H1 (cell line): ENCODE measurements at regions not wholly inside any gene's neighbourhood (a gene's known extent, or its start where the extent isn't known, plus 50 kb on each side); places are given as distances from the start of the nearest gene placed in this dataset.

Experiments used
- CTCF ChIA-PET: fragments of 300-600 bp; sonication (Branson Sonifier 250); formaldehyde crosslinking; loops from one replicate; lab custom pipeline; 2021; ENCODE audit not compliant: partially characterized antibody; lab: Charles Lee
- POLR2A ChIA-PET: fragments of 300-600 bp; sonication (Branson Sonifier 250); formaldehyde crosslinking; loops from one replicate; lab custom pipeline; 2021; ENCODE audit warnings: inconsistent platforms; ENCODE audit not compliant: partially characterized antibody; lab: Charles Lee
- DNase-seq, 2 experiments: peaks; one replicate each; pipeline versions ENCODE4 v3.0.0 to v3.0.0-alpha.2; 2010 to 2022; ENCODE audit warnings: low spot score in 2 of 2, low read depth in 1 of 2, mixed read lengths in 1 of 2
- FAIRE-seq: peaks from 2 replicates; lab custom pipeline; 2011; peaks lifted over from hg19 to GRCh38; lab: Jason Lieb, UNC
- H2AFZ ChIP-seq: 2 replicates; pipeline ENCODE4 v1.8.1; 2012; ENCODE audit warnings: low read length, inconsistent platforms
- H2AK5ac ChIP-seq: 2 replicates; pipeline ENCODE4 v1.6.1; 2013; ENCODE audit warnings: low read depth, low read length
- H2BK120ac ChIP-seq: replicated peaks from 2 replicates; pipeline ENCODE3; 2013; ENCODE audit warnings: low read depth, low read length, inconsistent platforms
- H2BK12ac ChIP-seq: 2 replicates; pipeline ENCODE4 v1.6.1; 2013; ENCODE audit warnings: low read depth, low read length
- H2BK15ac ChIP-seq: 2 replicates; pipeline ENCODE4 v1.6.1; 2013; ENCODE audit warnings: low read length
- H2BK20ac ChIP-seq: 2 replicates; pipeline ENCODE4 v1.6.1; 2013; ENCODE audit warnings: low read length
- H2BK5ac ChIP-seq: 2 replicates; pipeline ENCODE4 v1.6.1; 2013; ENCODE audit warnings: low read depth, low read length
- H3K14ac ChIP-seq: 2 replicates; pipeline ENCODE4 v1.6.1; 2013; ENCODE audit warnings: inconsistent platforms; ENCODE audit not compliant: insufficient read length
- H3K18ac ChIP-seq: 2 replicates; pipeline ENCODE4 v1.6.1; 2013; ENCODE audit warnings: low read length; ENCODE audit errors: extremely low read depth
- H3K23ac ChIP-seq: 2 replicates; pipeline ENCODE4 v1.6.1; 2013; ENCODE audit warnings: inconsistent platforms; ENCODE audit not compliant: insufficient read length
- H3K23me2 ChIP-seq: 2 replicates; pipeline ENCODE4 v1.6.1; 2013; ENCODE audit warnings: low read depth, low read length
- H3K27ac ChIP-seq: 2 replicates; pipeline ENCODE4 v1.6.1; 2011; ENCODE audit warnings: low read depth, low read length, inconsistent platforms
- H3K27me3 ChIP-seq, 4 experiments: replicated peaks in 1 of 4; 1 replicate in 1 of 4; 2 replicates in 3 of 4; pipeline versions ENCODE4 v1.6.1 to v1.8.1; 2011 to 2013; ENCODE audit warnings: low read length in 3 of 4, mild to moderate bottlenecking in 3 of 4, inconsistent platforms in 2 of 4, mixed read lengths in 2 of 4, moderate library complexity in 1 of 4; ENCODE audit not compliant: control insufficient read depth in 3 of 4, insufficient read depth in 3 of 4; ENCODE audit errors: extremely low read depth in 1 of 4
- H3K36me3 ChIP-seq, 4 experiments: 2 replicates each; pipeline versions ENCODE4 v1.6.1 to v1.8.1; 2011 to 2013; ENCODE audit warnings: mild to moderate bottlenecking in 4 of 4, low read length in 3 of 4, moderate library complexity in 2 of 4, control low read depth in 1 of 4, inconsistent platforms in 1 of 4; ENCODE audit not compliant: insufficient read depth in 4 of 4, control insufficient read depth in 2 of 4
- H3K4ac ChIP-seq: replicated peaks from 2 replicates; pipeline ENCODE3; 2013; ENCODE audit warnings: low read length, low read depth, mixed read lengths, inconsistent platforms; ENCODE audit not compliant: insufficient read length
- H3K4me1 ChIP-seq, 4 experiments: replicated peaks in 1 of 4; 1 replicate in 1 of 4; 2 replicates in 3 of 4; pipeline versions ENCODE4 v1.6.1 to v1.8.1; 2011 to 2013; ENCODE audit warnings: low read length in 3 of 4, inconsistent platforms in 2 of 4, mixed read lengths in 1 of 4; ENCODE audit not compliant: insufficient read depth in 4 of 4, control insufficient read depth in 3 of 4
- H3K4me2 ChIP-seq, 2 experiments: 2 replicates each; pipeline versions ENCODE4 v1.6.1 to v1.8.1; 2011 to 2013; ENCODE audit warnings: low read depth in 2 of 2, low read length in 2 of 2, control low read depth in 1 of 2, inconsistent platforms in 1 of 2, mild to moderate bottlenecking in 1 of 2; ENCODE audit not compliant: insufficient read depth in 1 of 2
- H3K4me3 ChIP-seq, 4 experiments: fragments of 200-600, 300-600 bp in 1 of 4; sonication (generic), shearing (Covaris generic), sonication (Bioruptor Twin) in 1 of 4; 2 replicates each; pipeline versions ENCODE4 v1.5.1 to v1.8.1; 2011 to 2016; ENCODE audit warnings: low read length in 4 of 4, low read depth in 3 of 4, control low read depth in 2 of 4, inconsistent platforms in 2 of 4, mild to moderate bottlenecking in 2 of 4, mixed read lengths in 1 of 4, moderate library complexity in 1 of 4; ENCODE audit not compliant: insufficient read depth in 2 of 4; ENCODE audit errors: extremely low read depth in 1 of 4
- H3K56ac ChIP-seq: replicated peaks from 2 replicates; pipeline ENCODE3; 2013; ENCODE audit warnings: low read depth, mild to moderate bottlenecking, mixed read lengths, low read length, inconsistent platforms; ENCODE audit not compliant: insufficient read length
- H3K79me1 ChIP-seq: 2 replicates; pipeline ENCODE4 v1.6.1; 2013; ENCODE audit warnings: low read depth, low read length, control low read depth
- H3K79me2 ChIP-seq, 2 experiments: 2 replicates each; pipeline versions ENCODE4 v1.6.1 to v1.8.1; 2012 to 2013; ENCODE audit warnings: low read length in 2 of 2, mild to moderate bottlenecking in 2 of 2, inconsistent platforms in 1 of 2; ENCODE audit not compliant: insufficient read depth in 2 of 2, control insufficient read depth in 1 of 2
- H3K9ac ChIP-seq, 4 experiments: replicated peaks in 1 of 4; 1 replicate in 1 of 4; 2 replicates in 3 of 4; pipeline versions ENCODE4 v1.6.1 to v1.8.1; 2011 to 2013; ENCODE audit warnings: low read depth in 3 of 4, low read length in 3 of 4, control low read depth in 2 of 4, mild to moderate bottlenecking in 2 of 4, moderate library complexity in 2 of 4, inconsistent platforms in 1 of 4; ENCODE audit errors: extremely low read depth in 1 of 4
- H3K9me3 ChIP-seq, 2 experiments: 2 replicates each; pipeline versions ENCODE4 v1.6.1 to v1.8.1; 2012 to 2013; ENCODE audit warnings: mild to moderate bottlenecking in 2 of 2, moderate library complexity in 2 of 2, control low read depth in 1 of 2, inconsistent platforms in 1 of 2, low read depth in 1 of 2, low read length in 1 of 2, mixed read lengths in 1 of 2; ENCODE audit not compliant: insufficient read depth in 2 of 2
- H4K20me1 ChIP-seq, 2 experiments: replicated peaks in 1 of 2; 2 replicates each; pipeline versions ENCODE3 to v1.8.1; 2011 to 2013; ENCODE audit warnings: inconsistent platforms in 2 of 2, low read length in 2 of 2, mild to moderate bottlenecking in 1 of 2; ENCODE audit not compliant: insufficient read depth in 2 of 2, control insufficient read depth in 1 of 2
- H4K5ac ChIP-seq: 2 replicates; pipeline ENCODE4 v1.6.1; 2013; ENCODE audit warnings: low read length, low read depth, mixed read lengths, inconsistent platforms; ENCODE audit not compliant: insufficient read length
- H4K8ac ChIP-seq: 2 replicates; pipeline ENCODE4 v1.8.0; 2013; ENCODE audit warnings: mild to moderate bottlenecking, moderate library complexity, low read length, inconsistent platforms; ENCODE audit not compliant: insufficient read depth; ENCODE audit errors: extremely low read depth
- H4K91ac ChIP-seq: replicated peaks from 2 replicates; pipeline ENCODE3; 2013; ENCODE audit warnings: low read length, mixed read lengths, inconsistent platforms; ENCODE audit not compliant: insufficient read length
- ASH2L ChIP-seq: fragments of 200-600, 300-600 bp; sonication (generic); IDR thresholded peaks from one replicate; pipeline ENCODE4 v1.7.1; 2017; ENCODE audit warnings: low read length
- BCL11A ChIP-seq, 2 experiments: IDR thresholded peaks; one replicate each; pipeline ENCODE4 v1.6.1; 2011; ENCODE audit warnings: low read depth in 2 of 2, low read length in 2 of 2, mild to moderate bottlenecking in 2 of 2
- CBX8 ChIP-seq: fragments of 300-800, 300-1000 bp; sonication (generic); IDR thresholded peaks from 2 replicates; pipeline ENCODE4 v1.7.1; 2016; ENCODE audit warnings: low read depth, low read length, borderline replicate concordance
- CHD2 ChIP-seq: IDR thresholded peaks from 2 replicates; pipeline ENCODE4 v1.6.1; 2012; ENCODE audit warnings: low read length, improper control_type of control experiment
- HDAC6 ChIP-seq: IDR thresholded peaks from one replicate; pipeline ENCODE4 v1.7.1; 2012; ENCODE audit warnings: low read depth, mild to moderate bottlenecking, inconsistent platforms, low read length, moderate library complexity
- MAFK ChIP-seq: IDR thresholded peaks from 2 replicates; pipeline ENCODE4 v1.6.1; 2012; ENCODE audit warnings: low read depth, mild to moderate bottlenecking, improper control_type of control experiment, low read length
- MAX ChIP-seq: IDR thresholded peaks from 2 replicates; pipeline ENCODE4 v1.6.1; 2012; ENCODE audit warnings: inconsistent platforms
- NANOG ChIP-seq: IDR thresholded peaks from 2 replicates; pipeline ENCODE4 v1.6.1; 2011; ENCODE audit warnings: low read length, low read depth, mild to moderate bottlenecking, inconsistent platforms; ENCODE audit not compliant: insufficient read depth, poor library complexity, severe bottlenecking
- RAD21 ChIP-seq, 2 experiments: IDR thresholded peaks in 1 of 2; conservative IDR thresholded peaks in 1 of 2; 2 replicates each; pipeline ENCODE4 v1.6.1; 2011; ENCODE audit warnings: low read depth in 2 of 2, low read length in 2 of 2, improper control_type of control experiment in 1 of 2, inconsistent platforms in 1 of 2, mild to moderate bottlenecking in 1 of 2, moderate library complexity in 1 of 2
- RBBP5 ChIP-seq: IDR thresholded peaks from 2 replicates; pipeline ENCODE4 v1.7.1; 2012; ENCODE audit warnings: low read depth, mild to moderate bottlenecking, inconsistent platforms, low read length, moderate library complexity, borderline replicate concordance
- RNF2 ChIP-seq: fragments of 200-900, 300-1000 bp; sonication (generic); IDR thresholded peaks from 2 replicates; pipeline ENCODE4 v1.7.1; 2016; ENCODE audit warnings: borderline replicate concordance, low read depth, mild to moderate bottlenecking, antibody characterized with exemption, low read length; ENCODE audit not compliant: poor library complexity, severe bottlenecking; ENCODE audit errors: missing control alignments
- SAP30 ChIP-seq: fragments of 300-600 bp; sonication (generic); IDR thresholded peaks from 2 replicates; pipeline ENCODE4 v1.7.1; 2012; ENCODE audit warnings: low read length, moderate library complexity, mild to moderate bottlenecking, inconsistent platforms; ENCODE audit not compliant: insufficient read depth, insufficient replicate concordance
- SIX5 ChIP-seq: IDR thresholded peaks from 2 replicates; pipeline ENCODE4 v1.6.1; 2011; ENCODE audit warnings: mild to moderate bottlenecking, low read depth, low read length
- SP1 ChIP-seq: IDR thresholded peaks from 2 replicates; pipeline ENCODE4 v1.6.1; 2011; ENCODE audit warnings: low read depth, low read length
- SP4 ChIP-seq: IDR thresholded peaks from 2 replicates; pipeline ENCODE4 v1.6.1; 2012; ENCODE audit warnings: low read length, inconsistent platforms
- WGBS, 2 experiments: shearing (Covaris generic) in 1 of 2; methylation state at CpG; one replicate each; pipeline versions ENCODE4 v1.1.6 to v1.1.7; 2013 to 2015; ENCODE audit warnings: low lambda C conversion rate in 2 of 2, mixed read lengths in 2 of 2, inconsistent platforms in 1 of 2, low coverage in 1 of 2, missing lambda C conversion rate in 1 of 2; ENCODE audit not compliant: insufficient replicate concordance in 2 of 2, insufficient coverage in 1 of 2, insufficient read length in 1 of 2; ENCODE audit errors: extremely low coverage in 1 of 2, missing lambda C conversion rate in 1 of 2; 5-methylcytosine and 5-hydroxymethylcytosine counted together

GRCh38 chr3:107201146-107201545 lies 176.1 kb upstream of the CCDC54 start:
- H2BK5ac ChIP-seq, result no peak overlapping the region
- no peak overlapping the region for H3K27ac ChIP-seq
- H2AFZ ChIP-seq, result no peak overlapping the region
- H2BK20ac ChIP-seq, result no peak overlapping the region
- no peak overlapping the region for H3K9ac ChIP-seq
- H4K8ac ChIP-seq, result no peak overlapping the region
- H3K9me3 ChIP-seq, result no peaks in the 10 kb centered on the region
- H2BK120ac ChIP-seq, result no peak overlapping the region
- POLR2A ChIA-PET, result no interaction called here
- DNase-seq, result no peak
- no peak overlapping the region for H3K4ac ChIP-seq
- H2BK12ac ChIP-seq, result no peak overlapping the region
- no peak overlapping the region for H3K18ac ChIP-seq
- no peak overlapping the region for H2AK5ac ChIP-seq
- H3K23me2 ChIP-seq, result no peaks in the 10 kb centered on the region
- H3K23ac ChIP-seq, result no peak overlapping the region
- no peak overlapping the region for H3K56ac ChIP-seq
- CTCF ChIA-PET, result interaction anchor here (0.6 to 1.1 kb wide), 4 partner anchors 40 to 376 kb away, joined by 4 to 7 read pairs (median 4); no protein-coding TSS in a partner anchor
- no peaks in the 10 kb centered on the region for H4K20me1 ChIP-seq
- H3K36me3 ChIP-seq, result no peaks in the 10 kb centered on the region
- 88% methylated on average over 1 of the region's 1 CpG; no CpG with 5 or more reads in 1 of the 2 experiments for WGBS, 2 experiments
- H3K79me2 ChIP-seq, result no peaks in the 10 kb centered on the region
- no peak overlapping the region for H4K5ac ChIP-seq
- no peaks in the 10 kb centered on the region for H3K4me1 ChIP-seq
- no peaks in the 10 kb centered on the region for H3K79me1 ChIP-seq
- H4K91ac ChIP-seq, result no peak overlapping the region
- H3K4me3 ChIP-seq, result no peak overlapping the region
- H3K4me2 ChIP-seq, result no peak overlapping the region
- H3K27me3 ChIP-seq, result no peaks in the 10 kb centered on the region
- H3K14ac ChIP-seq, result no peak overlapping the region
- no peak for FAIRE-seq
- H2BK15ac ChIP-seq, result no peak overlapping the region
- TF ChIP-seq RNF2 (no peak), SP1 (no peak), SAP30 (no peak), RBBP5 (no peak), SIX5 (no peak), BCL11A (IDR thresholded peaks at IDR 0.05; ENCODE audit: low read depth in 2 of 2, low read length in 2 of 2) (no peak), MAFK (no peak), RAD21 (IDR thresholded peaks at IDR 0.05 in 1 of 2, conservative IDR thresholded peaks at IDR 0.05 in 1 of 2; ENCODE audit: low read depth in 2 of 2, low read length in 2 of 2) (no peak), MAX (no peak), SP4 (no peak), HDAC6 (no peak), CBX8 (no peak), ASH2L (no peak), CHD2 (no peak), NANOG (no peak)
